ACC112 (cell line): ENCODE measurements at regions not wholly inside any gene's neighbourhood (a gene's known extent, or its start where the extent isn't known, plus 50 kb on each side); places are given as distances from the start of the nearest gene placed in this dataset.

Experiments
- H2AFZ ChIP-seq: fragments of 200-600 bp; sonication (generic); one replicate; pipeline ENCODE4 v1.6.0; 2017; ENCODE audit warnings: antibody characterized with exemption, low read length; ENCODE audit not compliant: unreplicated experiment
- H3K27ac ChIP-seq: fragments of 200-600 bp; sonication (generic); 2 replicates; pipeline ENCODE4 v1.5.1; 2014; ENCODE audit warnings: low read depth, mild to moderate bottlenecking, antibody characterized with exemption, low read length, moderate library complexity
- H3K27me3 ChIP-seq: fragments of 200-600 bp; sonication (generic); 2 replicates; pipeline ENCODE4 v1.6.1; 2014; ENCODE audit warnings: mild to moderate bottlenecking, antibody characterized with exemption, low read length, moderate library complexity, mixed read lengths; ENCODE audit not compliant: insufficient read depth
- H3K36me3 ChIP-seq: fragments of 200-600 bp; sonication (generic); 2 replicates; pipeline ENCODE4 v1.6.1; 2016; ENCODE audit warnings: mild to moderate bottlenecking, antibody characterized with exemption, low read length, moderate library complexity, mixed read lengths; ENCODE audit not compliant: insufficient read depth
- H3K4me1 ChIP-seq: fragments of 200-600 bp; sonication (generic); one replicate; pipeline ENCODE4 v1.6.1; 2016; ENCODE audit warnings: low read length, mixed read lengths; ENCODE audit not compliant: insufficient read depth, unreplicated experiment, control insufficient read depth
- H3K4me3 ChIP-seq: fragments of 200-600 bp; sonication (generic); 2 replicates; pipeline ENCODE4 v1.5.1; 2014; ENCODE audit warnings: mild to moderate bottlenecking, low read depth, low read length
- H3K79me2 ChIP-seq: fragments of 200-600 bp; sonication (generic); one replicate; pipeline ENCODE4 v1.6.0; 2016; ENCODE audit warnings: low read length; ENCODE audit not compliant: control insufficient read depth, unreplicated experiment, insufficient read depth

DNA sequence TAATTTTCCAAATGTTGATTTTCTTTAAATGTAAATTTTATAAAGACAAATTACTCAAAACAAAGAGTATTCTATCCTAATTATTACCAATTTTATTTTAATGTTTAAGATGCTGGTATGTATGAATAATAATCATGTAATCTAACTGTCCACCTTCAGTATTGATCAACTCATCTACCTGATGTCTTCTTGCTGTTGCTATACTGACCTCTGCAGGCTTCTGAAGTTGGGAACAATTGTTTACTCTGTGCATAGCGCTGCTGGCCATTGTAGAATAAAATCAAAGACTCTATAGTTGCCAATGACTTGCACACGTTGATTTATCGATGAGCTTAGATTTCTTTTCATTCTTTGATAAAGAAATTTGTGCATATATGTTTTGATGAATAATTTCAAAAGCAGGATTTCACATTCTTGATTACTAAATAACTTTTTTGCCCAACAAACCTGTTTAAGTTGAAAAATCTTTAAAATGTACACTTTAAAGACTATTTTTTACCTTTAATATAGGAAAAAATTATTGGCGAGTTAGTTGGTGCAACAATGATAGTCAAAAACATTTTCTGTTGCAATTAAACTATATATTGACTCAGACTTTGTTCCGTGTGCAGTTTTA is 282.3 kb downstream of the TFEC start:
- no peak overlapping the region for H3K27ac ChIP-seq
- H3K4me1 ChIP-seq = peaks cover 4% of the 10 kb centered on the region
- H3K27me3 ChIP-seq = no peaks in the 10 kb centered on the region
- H3K4me3 ChIP-seq = no peak overlapping the region
- no peaks in the 10 kb centered on the region for H3K79me2 ChIP-seq
- no peak overlapping the region for H2AFZ ChIP-seq
- H3K36me3 ChIP-seq = no peaks in the 10 kb centered on the region

DNA sequence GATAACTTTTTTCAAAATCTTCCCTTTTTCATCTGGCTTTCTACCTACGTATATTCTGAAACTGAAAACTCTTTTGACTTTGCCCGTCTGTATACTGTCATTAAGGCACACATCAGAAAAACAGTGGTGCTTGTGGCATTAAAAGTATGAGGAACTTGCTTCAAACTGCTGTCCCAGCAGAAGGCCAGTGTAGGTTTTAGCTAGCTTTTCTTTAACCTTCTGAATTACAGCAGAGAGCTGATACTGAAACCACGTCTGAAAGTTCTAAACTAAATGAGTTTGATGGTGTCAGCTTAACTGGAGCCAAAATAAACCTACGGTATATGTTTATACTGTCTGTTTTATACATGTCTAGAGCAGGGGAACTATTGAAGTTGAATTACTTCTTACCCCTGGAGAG is 283.4 kb downstream of the TFEC start:
- no peak overlapping the region for H3K4me3 ChIP-seq
- no peaks in the 10 kb centered on the region for H3K27me3 ChIP-seq
- no peak overlapping the region for H3K27ac ChIP-seq
- peak overlapping the region; percentile 40 for H2AFZ ChIP-seq
- H3K36me3 ChIP-seq = no peaks in the 10 kb centered on the region
- peaks cover 4% of the 10 kb centered on the region for H3K4me1 ChIP-seq
- H3K79me2 ChIP-seq = no peaks in the 10 kb centered on the region

DNA sequence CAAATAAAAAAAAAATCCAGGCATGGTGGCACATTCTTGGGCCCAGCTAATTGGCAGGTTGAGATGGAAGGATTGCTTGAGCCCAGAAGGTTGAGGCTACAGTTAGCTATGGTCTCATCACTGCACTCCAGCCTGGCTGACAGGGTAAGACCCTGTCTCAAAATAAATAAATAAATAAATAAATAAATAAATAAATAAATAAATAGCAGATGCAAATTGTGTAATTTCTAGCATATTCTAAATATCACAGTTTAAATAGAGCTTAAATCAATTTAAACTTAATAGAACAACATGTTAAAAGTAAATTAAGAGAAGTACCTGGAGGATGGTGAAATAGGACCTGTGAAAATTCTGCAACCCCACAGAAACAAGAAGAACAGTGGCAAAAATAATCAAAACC is 290.5 kb downstream of the TFEC start:
- Histone ChIP-seq H3K36me3 (no peaks in the 10 kb centered on the region), H3K27ac (no peak overlapping the region), H3K4me3 (no peak overlapping the region), H3K79me2 (no peaks in the 10 kb centered on the region), H3K27me3 (no peaks in the 10 kb centered on the region), H2AFZ (no peak overlapping the region), H3K4me1 (no peaks in the 10 kb centered on the region)

DNA sequence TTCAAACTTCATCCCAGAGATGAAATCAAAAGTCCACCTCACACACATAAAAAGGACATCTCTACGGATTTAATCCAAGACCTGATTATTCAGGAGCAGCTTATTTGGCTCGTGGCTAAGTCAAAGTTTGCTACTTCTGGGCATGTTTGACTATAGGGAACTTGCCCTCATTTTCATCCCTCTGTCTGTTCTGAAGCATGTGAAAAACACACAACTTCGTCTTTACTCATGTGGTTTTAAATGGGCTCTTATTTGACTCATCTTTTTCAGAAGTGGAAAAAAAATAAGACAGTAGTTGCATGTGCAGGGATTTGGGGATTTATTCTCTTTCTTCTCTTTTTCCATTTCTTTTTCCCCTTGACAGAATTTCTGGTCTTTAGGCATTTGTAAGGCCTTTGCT is 295.9 kb downstream of the TFEC start:
- Histone ChIP-seq H3K27ac (no peak overlapping the region), H3K36me3 (no peaks in the 10 kb centered on the region), H3K79me2 (no peaks in the 10 kb centered on the region), H3K4me3 (no peak overlapping the region), H3K27me3 (no peaks in the 10 kb centered on the region), H2AFZ (no peak overlapping the region), H3K4me1 (no peaks in the 10 kb centered on the region)

DNA sequence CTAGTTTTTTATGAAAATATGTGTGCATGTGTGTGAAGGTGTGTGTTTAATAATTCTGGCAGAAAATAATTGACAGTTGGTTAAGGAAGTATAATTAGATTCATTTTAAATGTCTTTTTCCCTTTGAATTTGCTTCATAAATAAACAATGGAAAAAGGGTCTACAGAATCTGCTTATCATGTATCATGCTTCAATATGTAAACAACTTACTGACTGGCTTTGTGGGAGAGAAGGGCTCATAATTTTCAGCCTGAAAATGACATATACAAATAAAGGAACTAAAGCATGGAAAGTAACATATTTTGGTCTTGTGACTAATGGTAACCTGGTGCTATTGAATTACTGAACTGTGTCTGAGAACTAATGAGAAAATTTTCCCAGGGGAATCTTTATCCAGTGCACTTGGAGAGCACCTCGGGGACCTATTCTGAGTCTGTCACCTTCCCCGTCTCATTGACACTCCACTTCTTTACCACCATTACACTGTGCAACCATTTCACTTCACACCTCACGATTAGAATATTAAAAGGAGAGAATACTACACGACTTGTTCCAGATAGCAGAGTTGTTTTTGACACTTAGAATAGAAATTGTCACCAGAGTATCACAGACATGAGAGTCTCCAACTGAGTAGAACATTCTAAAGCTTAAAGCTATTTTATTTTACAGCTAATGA is 298.6 kb downstream of the TFEC start:
- Histone ChIP-seq H3K79me2 (no peaks in the 10 kb centered on the region), H3K36me3 (no peaks in the 10 kb centered on the region), H3K27me3 (no peaks in the 10 kb centered on the region), H2AFZ (no peak overlapping the region), H3K4me1 (no peaks in the 10 kb centered on the region), H3K4me3 (no peak overlapping the region), H3K27ac (no peak overlapping the region)

DNA sequence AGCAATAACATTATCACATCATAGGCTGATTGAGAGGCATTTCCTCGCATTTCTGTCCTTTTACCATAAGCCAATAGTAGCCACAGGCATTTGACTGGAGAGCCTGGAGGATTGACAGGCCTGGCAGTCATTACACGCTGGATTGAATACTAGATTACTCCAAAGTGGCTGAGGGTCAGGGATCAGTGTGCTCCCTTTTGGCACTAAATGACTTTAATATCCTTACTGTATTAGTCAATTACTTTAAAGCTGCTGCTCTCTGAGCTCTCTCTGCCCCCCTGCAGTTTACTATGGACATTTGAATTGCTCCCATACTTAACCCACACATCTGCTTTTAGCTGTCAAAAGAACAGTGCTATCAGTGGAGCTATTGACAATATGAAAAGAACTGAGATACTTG is 302.0 kb downstream of the TFEC start:
- H2AFZ ChIP-seq = no peak overlapping the region
- H3K27ac ChIP-seq = no peak overlapping the region
- H3K4me1 ChIP-seq = no peaks in the 10 kb centered on the region
- H3K79me2 ChIP-seq = no peaks in the 10 kb centered on the region
- no peaks in the 10 kb centered on the region for H3K36me3 ChIP-seq
- no peaks in the 10 kb centered on the region for H3K27me3 ChIP-seq
- H3K4me3 ChIP-seq = no peak overlapping the region

DNA sequence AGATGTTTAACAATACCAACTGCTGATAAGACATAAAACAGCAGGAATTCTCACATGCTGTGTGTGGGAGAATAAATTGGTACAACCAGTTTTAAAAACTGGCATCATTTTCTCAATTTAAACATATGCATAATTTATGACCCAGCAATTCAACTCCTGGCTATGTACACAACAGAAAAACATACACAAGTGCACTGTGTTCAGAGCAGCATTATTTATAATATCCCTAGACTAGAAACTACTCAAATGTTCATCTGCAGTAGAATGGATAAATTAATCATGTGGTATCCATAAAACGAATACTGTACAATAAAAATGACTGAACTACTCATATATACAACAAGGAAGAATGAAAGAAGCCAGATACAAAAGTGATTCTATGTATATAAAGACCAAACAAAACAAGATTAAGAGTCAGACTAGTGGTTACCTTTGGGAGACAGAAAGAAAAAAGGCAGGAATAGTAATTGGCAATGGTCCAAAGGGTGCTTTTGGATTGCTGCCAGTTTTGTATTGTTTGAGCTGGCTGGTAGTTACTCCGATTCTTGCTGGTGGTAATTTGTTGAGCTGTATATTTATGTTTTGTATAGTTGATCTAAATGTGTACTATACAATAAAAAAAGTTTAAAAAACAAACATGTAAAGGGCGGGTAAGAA is 306.0 kb downstream of the TFEC start:
- no peak overlapping the region for H2AFZ ChIP-seq
- H3K27ac ChIP-seq = no peak overlapping the region

DNA sequence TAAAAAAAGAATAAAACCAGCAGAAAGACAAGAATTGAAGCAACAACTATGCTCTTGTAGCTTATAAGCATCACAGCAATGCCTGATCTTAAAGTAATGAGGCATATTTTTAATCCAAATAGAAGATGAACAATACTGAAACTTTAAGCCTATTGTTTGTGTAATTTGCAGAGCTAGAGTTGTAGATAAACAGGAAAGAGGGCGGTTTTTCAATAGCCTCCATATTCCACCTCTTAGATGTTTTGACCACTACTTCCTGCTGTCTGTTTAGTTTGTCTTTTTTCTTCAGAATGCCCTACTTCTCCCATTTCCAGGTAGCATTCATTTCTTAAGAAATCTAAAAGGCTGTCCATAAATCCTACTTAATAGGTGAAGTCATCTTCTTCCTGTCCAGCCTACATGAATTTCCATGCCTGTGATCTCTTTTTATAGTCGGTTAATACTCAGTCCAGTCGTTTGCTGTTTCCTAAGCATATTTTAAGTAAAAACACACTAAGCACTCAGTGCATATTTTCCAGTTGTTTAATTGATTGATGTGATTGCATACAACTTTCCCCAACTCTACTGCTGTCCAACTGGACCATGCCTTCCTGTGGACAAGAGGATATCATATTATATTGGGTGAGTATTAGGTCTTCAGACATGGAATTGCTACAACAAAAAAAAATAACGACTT is 308.1 kb downstream of the TFEC start:
- H3K36me3 ChIP-seq = no peaks in the 10 kb centered on the region
- no peak overlapping the region for H3K27ac ChIP-seq
- no peaks in the 10 kb centered on the region for H3K79me2 ChIP-seq
- H3K27me3 ChIP-seq = no peaks in the 10 kb centered on the region
- no peaks in the 10 kb centered on the region for H3K4me1 ChIP-seq
- H3K4me3 ChIP-seq = no peak overlapping the region
- H2AFZ ChIP-seq = no peak overlapping the region

More for the DNA sequence above, 306.0 kb downstream of the TFEC start:
- Histone ChIP-seq H3K79me2 (no peaks in the 10 kb centered on the region), H3K4me3 (no peak overlapping the region), H3K36me3 (no peaks in the 10 kb centered on the region), H3K4me1 (no peaks in the 10 kb centered on the region), H3K27me3 (no peaks in the 10 kb centered on the region)

DNA sequence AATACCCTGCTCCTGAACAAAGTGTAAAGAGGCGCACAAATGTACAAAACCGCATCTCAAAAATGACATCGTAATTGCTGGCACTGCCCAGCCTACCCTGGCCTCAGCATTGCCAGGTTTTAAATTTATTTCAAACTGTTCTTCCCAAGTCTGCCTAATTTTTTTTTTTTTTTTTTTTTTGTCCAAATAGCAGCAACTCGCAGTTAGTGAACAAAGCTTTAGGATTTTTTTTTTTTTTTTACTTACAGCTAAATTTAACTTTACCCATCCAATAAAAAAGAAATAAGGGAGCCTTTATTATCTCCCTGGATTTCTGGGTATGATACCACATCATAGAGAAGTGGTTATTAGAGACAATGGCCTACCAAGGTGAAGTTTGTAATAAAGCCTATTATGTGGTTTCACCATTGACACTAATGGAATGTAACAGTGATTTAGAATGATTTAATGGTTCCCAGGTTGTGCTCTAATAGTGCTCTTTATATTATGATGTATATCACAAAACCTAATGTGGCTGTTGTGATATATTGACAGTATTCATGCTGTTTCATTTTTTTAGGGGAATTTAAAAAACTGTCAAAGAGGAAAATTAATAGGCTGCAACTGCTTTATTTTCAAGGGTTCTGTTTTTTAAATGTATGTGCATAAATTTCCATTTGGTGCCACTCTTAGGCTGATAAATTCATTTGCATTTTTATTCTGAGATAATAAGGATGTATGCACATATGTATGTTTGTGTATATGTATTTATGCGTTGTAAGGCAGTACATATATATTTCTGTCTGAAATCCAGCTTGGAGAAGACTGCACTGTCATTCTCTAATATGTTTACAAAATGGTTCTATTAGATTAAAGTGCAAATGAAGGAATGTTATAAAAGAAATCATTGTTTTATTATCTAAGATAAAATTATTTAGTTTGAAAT is 309.0 kb downstream of the TFEC start:
- no peak overlapping the region for H3K27ac ChIP-seq
- H2AFZ ChIP-seq = no peak overlapping the region
- no peaks in the 10 kb centered on the region for H3K79me2 ChIP-seq
- H3K4me1 ChIP-seq = no peaks in the 10 kb centered on the region
- no peaks in the 10 kb centered on the region for H3K36me3 ChIP-seq
- no peaks in the 10 kb centered on the region for H3K27me3 ChIP-seq
- H3K4me3 ChIP-seq = no peak overlapping the region

DNA sequence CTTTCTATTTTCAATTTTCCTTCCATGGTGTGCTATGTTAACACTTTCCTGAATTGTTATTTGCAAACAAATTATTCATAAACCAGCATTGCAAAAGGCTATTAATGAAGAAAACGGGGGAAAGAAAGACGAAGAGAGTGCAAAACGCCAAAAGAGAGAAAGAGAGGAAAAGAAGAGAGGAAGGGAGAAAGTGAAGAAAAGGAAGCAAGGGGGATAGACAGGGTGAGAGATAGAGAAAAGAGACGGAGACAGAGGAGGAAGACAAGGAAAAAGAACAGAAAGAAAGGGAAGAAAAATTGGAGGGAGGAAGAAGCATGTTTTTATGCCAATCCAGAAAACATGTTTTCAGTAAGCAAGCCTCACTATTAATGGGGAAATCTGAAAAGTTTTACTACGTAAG is 310.6 kb downstream of the TFEC start:
- H3K4me1 ChIP-seq = no peaks in the 10 kb centered on the region
- no peaks in the 10 kb centered on the region for H3K36me3 ChIP-seq
- no peaks in the 10 kb centered on the region for H3K79me2 ChIP-seq
- H3K4me3 ChIP-seq = no peak overlapping the region
- no peaks in the 10 kb centered on the region for H3K27me3 ChIP-seq
- H3K27ac ChIP-seq = no peak overlapping the region
- no peak overlapping the region for H2AFZ ChIP-seq
